ENCODE measurements at regions not wholly inside any gene's neighbourhood (a gene's known extent, or its start where the extent isn't known, plus 50 kb on each side); places are given as distances from the start of the nearest gene placed in this dataset.

DNA sequence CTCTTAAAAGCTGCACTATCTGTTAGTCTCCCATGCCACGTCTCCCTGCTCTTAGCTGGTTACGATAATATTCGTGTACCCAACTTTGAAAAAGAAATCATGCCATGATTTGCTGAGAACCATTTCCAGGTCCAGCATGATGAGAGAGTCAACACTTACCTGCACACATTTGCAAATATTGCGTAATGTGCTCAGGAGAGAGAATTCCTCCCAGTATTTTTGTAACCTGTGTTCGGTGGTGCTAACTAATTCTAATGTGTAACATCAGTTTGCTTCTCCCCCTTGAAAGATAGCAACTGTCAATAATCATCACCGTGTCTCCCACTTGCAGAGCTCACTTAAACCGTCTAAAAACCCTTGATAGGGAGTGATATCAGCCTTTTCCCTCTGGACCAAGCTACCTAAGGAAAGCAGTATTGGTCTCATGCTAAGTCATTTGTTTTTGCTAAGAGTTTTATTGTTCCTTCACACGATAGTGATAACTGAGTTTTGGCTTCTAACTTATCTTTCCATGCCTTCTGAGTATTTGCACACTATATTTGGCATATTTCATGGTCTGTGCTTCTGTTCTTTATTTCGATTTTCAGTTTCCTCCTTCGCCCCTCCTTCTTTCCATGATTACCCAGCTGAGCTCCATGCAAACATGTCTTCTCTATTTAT is 61.1 kb upstream of the IRF2BP2 start:
- no peak for DNase-seq (ENCODE audit: low spot score)

DNA sequence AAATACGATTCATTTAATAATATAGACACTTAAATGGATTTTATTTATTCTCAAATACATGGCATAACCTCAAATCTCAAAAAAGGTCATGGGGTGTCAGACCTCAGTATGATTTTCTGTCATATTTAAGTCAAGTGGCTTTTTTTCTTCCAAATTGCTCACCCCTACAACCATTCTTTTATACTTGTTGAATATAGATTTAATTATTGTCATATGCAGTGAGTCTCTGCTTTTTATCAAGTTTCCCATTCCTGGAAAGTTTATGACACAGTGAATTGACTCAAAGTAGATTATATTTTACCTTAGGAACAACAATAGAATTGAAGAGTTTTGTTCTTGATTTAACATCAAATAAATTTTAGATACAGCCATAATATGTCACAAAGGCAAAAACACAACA is 59.5 kb upstream of the IRF2BP2 start:
- no peak for DNase-seq (ENCODE audit: low spot score)

DNA sequence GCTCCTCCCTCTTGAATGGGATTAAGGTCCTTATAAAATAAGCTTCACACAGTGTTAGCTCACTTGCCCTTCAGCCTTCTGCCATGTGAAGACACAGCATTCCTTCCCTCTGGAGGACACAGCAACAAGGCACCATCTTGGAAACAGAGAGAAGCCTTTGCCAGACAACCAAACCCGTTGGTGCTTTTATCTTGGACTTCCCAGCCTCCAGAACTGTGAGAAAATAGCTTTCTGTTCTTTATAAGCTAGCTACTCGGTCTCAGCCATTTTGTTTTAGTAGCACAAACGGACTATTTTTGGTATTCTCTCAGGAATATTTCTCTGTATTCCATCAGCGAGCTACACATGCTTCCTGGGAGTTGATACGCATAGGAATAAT is 58.6 kb upstream of the IRF2BP2 start:
- DNase-seq (ENCODE audit: low spot score), result no peak

DNA sequence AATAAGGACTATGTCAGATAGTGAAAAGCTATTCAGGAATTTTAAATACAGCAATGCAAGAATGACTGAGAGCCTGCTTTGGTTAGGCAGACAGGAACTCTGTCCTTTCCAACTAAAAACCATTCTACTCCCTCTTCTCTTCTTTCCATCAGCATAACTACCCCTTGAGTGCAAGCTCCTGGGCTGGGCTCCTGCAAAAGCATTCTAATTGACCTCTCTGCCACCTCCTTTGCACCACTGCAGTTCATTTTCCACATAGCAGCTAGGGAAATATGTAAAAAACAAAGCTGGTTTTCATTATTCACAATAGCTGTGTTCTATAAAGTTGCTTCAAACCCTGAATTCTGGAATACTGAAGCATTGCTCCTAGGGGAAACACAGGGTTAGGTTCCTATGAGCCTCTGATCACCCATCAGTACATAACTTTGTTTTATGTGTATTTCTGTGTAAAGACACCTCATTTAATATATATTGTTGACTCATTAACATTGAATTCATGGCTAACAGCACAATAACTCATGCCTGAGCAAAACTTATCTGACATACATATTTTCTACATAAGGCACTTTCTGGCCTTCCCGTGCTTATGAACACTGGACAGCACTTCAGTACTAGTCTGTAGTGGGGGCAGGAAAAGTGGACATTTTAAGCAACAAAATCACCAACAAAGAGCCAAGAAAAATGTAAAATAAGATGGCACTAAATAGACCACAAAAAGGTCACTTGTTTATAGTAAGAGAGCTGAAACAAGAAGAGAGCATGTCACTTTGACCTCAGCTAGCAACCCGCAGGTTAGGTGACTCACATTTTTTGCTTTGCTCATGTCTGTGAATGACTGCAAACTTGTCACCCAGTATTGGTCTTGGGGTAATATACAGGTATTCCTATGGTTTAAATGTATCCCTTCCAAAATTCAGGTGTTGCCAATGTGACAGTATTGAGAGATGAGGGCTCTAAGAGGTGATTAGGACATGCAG is 57.9 kb upstream of the IRF2BP2 start:
- DNase-seq (ENCODE audit: low spot score), result no peak

DNA sequence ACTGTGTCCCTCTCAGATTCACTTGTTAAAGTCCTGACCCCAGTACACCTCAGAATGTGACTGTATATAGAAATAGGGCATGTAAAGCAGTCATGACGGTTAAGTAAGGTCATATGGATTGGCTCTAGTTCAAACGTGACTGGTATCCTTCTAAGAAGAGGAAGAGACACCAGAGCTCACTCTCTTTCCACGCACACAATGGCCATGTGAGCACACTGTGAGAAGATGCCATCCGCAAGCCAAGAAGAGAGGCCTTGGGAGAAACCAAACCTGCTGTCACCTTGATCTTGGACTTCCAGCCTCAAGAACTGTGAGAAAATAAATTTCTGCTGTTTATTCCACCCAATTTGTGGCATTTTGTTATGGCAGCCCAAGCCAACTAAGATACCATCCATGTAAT is 56.8 kb upstream of the IRF2BP2 start:
- peak; percentile 24 for DNase-seq (ENCODE audit: low spot score)

DNA sequence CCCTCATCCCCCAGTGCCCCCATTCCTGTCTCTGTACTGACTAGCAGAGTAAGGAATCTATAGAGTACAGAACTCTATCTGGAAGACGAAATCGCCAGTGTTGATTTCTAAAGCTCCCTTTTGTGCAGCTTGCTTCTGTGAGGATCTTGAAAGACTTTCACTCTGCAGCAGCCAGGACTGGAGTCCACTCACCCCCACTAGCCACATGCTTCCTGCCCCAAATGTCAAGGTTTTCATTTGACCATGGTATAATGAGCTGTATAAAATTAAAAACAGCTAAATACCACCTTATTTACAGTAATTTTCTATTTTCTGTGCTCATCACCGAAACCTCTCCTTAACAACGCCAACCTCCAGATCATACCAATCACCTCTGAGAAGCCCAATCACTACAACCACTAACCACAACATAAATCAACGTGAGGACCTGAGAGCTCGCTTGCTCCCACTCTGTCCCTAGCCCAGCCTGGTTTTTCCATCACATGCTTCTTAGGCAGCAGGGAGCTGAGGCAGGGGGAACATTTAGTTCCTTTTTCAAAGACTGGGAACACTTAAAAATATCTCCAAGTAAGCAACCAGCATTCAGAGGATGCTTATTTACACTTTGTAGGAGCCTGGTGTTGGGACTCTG is 56.1 kb upstream of the IRF2BP2 start:
- DNase-seq (ENCODE audit: low spot score), result peak; percentile 25

DNA sequence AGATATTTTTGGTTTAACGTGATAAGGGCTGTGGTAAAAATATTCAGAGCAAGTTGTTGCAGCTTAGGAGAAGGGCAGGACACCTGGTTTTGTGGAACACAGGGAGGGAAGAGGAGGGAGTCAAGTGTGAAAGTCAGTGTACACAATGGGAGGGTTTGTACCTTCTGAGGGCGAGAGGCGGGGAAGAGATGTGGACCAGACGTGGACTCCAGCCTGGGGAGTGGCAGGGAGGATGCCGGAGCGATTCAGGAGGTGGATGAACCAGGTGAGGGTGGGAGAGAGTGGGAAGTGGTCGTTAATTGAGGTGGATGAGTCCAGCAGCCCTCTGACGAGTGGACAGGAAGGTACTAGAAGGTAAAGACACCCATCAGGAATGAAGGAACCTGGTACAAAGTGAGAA is 52.2 kb upstream of the IRF2BP2 start:
- DNase-seq (ENCODE audit: low spot score), result no peak

DNA sequence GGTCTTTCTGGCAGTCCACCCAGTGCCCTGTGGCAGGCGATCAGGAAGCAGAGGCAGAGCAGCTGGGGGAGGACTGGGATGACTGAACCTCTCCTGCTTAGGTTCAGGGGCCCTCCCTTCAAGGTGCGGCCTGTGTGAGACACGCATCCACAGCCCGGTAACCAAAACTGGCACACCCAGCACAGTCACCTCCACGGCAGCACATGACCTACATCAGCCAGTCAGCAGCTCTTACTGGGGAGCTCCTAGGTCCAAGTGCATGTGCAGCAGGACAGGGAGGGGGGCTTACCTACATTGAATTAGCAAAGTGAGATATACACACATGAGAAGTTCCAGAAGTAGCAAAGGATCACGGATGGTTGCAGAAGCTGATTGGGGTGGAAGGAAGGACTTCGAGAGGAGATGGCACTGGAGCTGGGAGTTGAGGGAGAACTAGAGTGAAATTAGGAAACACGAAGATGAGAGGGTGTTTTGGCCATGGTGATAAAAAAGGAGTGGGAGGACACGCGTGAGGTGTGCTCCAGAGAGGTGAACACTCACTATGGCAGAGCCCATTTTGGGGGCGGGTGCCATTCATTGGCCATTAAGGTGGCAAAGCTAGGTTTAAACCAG is 51.4 kb upstream of the IRF2BP2 start:
- no peak for DNase-seq (ENCODE audit: low spot score)

DNA sequence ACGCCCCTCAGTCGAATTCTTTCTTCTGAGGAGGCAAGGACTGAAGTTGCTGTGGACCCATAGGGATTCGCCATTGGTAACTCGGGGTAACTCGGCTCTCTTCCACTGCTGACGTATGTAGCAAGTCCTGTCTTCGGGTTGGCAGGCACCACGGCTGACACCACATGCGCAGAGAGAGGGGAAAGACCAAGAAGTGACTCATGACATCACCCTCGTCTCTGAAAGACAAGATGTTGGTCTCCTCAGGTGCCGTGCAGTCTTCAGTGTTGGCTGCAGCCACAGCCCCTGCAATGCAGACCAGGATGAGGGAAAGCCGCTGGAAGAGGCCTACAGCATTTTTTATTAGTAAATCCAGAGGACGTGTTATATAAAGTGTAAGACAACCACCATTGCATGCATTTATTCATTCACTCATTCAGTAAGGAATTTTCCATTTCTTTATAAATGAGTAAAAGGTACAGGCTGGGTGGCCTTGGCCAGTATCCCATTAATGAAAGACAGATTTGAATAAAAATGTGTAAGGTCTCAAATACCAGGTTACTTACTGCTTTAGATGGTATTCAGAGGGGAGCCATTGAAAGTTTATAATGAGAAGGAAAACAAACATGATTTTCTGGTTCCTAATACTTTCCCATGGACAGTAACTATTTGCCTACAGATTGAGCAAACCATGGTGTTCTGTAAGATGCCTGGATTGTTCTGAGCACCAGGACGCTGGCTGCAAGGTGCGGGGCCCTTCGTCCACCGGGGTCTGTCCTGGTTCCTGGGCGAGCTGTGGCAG is 50.7 kb upstream of the IRF2BP2 start:
- DNase-seq (ENCODE audit: low spot score), result no peak

Data from globus pallidus (tissue), 1 donor.